Neural crest cell (in vitro differentiated cells): ENCODE measurements at regions not wholly inside any gene's neighbourhood (a gene's known extent, or its start where the extent isn't known, plus 50 kb on each side); places are given as distances from the start of the nearest gene placed in this dataset.
"Not testable (repeated sequence)": the region's sequence is repeated elsewhere in the genome, so short reads cannot be mapped to it uniquely, and the experiment has no call there.

Experiments used
- DNase-seq: peaks from one replicate; pipeline ENCODE4 v3.0.0; 2021; ENCODE audit warnings: low read depth, mixed read lengths, low spot score
- H3K27ac Mint-ChIP-seq: one replicate; pipeline ENCODE4 v1.8.0; 2021; ENCODE audit warnings: mild to moderate bottlenecking, mixed read lengths; ENCODE audit not compliant: unreplicated experiment
- H3K27me3 Mint-ChIP-seq: 2 replicates; pipeline ENCODE4 v1.8.0; 2021; ENCODE audit warnings: low read depth, mild to moderate bottlenecking, mixed read lengths
- H3K36me3 Mint-ChIP-seq: 2 replicates; pipeline ENCODE4 v1.8.0; 2021; ENCODE audit warnings: low read depth, mild to moderate bottlenecking, mixed read lengths
- H3K4me1 Mint-ChIP-seq: 2 replicates; pipeline ENCODE4 v1.8.0; 2021; ENCODE audit warnings: mixed read lengths
- H3K4me3 Mint-ChIP-seq: one replicate; pipeline ENCODE4 v1.8.0; 2021; ENCODE audit warnings: mild to moderate bottlenecking, mixed read lengths
- H3K9me3 Mint-ChIP-seq: 2 replicates; pipeline ENCODE4 v1.8.0; 2021; ENCODE audit warnings: mixed read lengths
- TF ChIP-seq, protein P1 (sequence below): fragments of 200-600 bp; sonication (generic); conservative IDR thresholded peaks from 2 replicates; pipeline ENCODE4 v1.5.0; 2021; ENCODE audit warnings: antibody characterized with exemption, mild to moderate bottlenecking

DNA sequence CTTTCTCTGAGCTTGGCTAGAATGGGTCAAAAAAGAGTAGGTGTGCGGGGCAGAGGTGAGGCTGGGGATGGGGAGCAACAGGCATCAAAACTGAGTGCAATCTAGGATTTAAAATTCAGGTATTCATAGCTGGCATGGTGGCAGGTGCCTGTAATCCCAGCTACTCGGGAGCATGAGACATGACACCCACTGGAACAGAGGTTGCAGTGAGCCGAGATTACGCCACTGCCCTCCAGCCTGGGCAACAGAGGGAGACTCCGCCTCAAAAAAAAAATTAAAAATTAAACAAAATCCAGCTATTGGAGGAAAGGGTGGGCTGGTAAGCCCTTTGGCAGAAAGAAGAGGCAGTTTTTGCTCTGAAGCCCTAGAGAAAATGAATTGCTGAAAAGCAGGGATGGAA, 485.8 kb upstream of the PROK2 start:
- Mint-ChIP-seq H3K4me1 (peaks cover 47% of the 10 kb centered on the region), H3K27me3 (no peaks in the 10 kb centered on the region), H3K36me3 (no peaks in the 10 kb centered on the region), H3K27ac (peak overlapping the region; percentile 64), H3K9me3 (no peaks in the 10 kb centered on the region), H3K4me3 (no peak overlapping the region)
- TF ChIP-seq, protein P1, sequence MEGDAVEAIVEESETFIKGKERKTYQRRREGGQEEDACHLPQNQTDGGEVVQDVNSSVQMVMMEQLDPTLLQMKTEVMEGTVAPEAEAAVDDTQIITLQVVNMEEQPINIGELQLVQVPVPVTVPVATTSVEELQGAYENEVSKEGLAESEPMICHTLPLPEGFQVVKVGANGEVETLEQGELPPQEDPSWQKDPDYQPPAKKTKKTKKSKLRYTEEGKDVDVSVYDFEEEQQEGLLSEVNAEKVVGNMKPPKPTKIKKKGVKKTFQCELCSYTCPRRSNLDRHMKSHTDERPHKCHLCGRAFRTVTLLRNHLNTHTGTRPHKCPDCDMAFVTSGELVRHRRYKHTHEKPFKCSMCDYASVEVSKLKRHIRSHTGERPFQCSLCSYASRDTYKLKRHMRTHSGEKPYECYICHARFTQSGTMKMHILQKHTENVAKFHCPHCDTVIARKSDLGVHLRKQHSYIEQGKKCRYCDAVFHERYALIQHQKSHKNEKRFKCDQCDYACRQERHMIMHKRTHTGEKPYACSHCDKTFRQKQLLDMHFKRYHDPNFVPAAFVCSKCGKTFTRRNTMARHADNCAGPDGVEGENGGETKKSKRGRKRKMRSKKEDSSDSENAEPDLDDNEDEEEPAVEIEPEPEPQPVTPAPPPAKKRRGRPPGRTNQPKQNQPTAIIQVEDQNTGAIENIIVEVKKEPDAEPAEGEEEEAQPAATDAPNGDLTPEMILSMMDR = no peak
- DNase-seq = no peak

DNA sequence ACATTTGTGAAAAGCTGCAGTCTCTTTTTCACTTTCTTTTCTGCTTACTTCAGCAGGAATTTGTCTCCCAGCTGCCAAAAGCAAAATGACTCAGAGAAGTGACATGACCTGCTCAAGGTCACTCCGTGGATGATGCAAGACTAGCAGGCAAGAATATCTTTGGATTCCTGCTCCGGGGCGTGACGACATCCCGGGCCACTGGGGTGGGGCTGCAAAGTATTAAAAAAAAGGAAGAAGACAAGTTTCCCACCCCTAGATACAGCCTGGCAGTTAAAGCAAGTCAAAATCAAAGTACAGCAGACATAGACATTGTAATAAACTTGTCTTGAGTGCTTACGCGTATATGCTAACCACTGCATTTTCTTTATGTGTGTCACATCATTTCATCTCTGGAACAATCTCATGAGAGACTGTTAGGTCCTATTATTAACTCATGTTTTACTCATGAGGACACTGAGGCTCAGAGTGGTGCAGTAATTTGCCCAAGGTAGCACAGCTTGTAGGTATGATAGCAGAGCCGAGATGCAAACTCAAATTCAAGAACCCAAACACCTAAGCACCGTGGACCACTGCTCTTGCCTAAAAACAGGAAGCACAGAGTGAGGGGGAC, 485.2 kb upstream of the PROK2 start:
- no peak for DNase-seq
- H3K36me3 Mint-ChIP-seq = no peaks in the 10 kb centered on the region
- peaks cover 46% of the 10 kb centered on the region for H3K4me1 Mint-ChIP-seq
- H3K4me3 Mint-ChIP-seq = no peak overlapping the region
- H3K9me3 Mint-ChIP-seq = no peaks in the 10 kb centered on the region
- TF ChIP-seq, protein P1 = no peak
- H3K27me3 Mint-ChIP-seq = no peaks in the 10 kb centered on the region
- no peak overlapping the region for H3K27ac Mint-ChIP-seq

DNA sequence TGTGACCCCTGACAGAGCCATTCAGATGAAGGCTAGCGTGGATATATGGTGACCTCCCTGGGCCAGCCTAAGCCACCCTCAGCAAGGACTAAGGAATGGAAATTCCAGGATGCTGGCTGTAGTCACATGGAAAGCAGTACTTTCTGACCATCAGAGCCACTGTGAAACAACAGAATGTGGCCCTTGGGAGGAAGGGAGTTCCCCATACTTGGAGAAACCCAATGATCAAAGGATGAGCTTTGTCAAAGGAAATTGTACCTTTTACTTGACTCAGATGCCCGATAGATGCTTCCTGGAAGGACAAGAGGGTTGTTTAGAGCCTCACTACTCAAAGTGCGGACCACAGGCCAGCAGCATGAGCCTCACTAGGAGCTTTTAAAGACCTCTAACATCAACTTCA, 484.5 kb upstream of the PROK2 start:
- Mint-ChIP-seq H3K27me3 (no peaks in the 10 kb centered on the region), H3K27ac (no peak overlapping the region), H3K4me1 (peaks cover 39% of the 10 kb centered on the region), H3K4me3 (no peak overlapping the region), H3K36me3 (no peaks in the 10 kb centered on the region), H3K9me3 (no peaks in the 10 kb centered on the region)
- DNase-seq = no peak
- TF ChIP-seq, protein P1 = no peak

DNA sequence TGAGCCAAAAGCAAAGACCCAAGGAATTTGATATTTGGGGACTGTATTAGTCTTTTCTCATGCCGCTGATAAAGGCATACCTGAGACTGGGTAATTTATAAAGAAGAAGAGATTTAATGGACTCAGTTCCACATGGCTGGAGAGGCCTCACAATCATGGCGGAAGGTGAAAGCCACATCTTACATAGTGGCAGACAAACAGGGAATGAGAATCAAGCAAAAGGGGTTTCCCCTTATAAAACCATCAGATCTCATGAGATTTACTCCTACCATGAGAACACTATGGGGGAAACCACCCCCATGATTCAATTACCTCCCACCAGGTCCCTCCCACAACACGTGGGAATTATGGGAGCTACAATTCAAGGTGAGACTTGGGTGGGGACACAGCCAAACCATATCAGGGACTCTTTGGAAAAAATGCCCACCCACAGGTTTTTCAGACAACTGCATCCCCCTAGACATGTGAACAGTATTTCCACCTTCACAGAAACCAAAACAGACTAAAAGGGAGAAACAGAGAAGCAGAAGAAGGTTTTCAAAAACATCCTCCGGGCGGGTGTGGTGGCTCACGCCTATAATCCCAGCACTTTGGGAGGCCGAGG, 482.1 kb upstream of the PROK2 start:
- not testable (repeated sequence) for H3K27ac Mint-ChIP-seq, H3K9me3 Mint-ChIP-seq, H3K27me3 Mint-ChIP-seq, H3K36me3 Mint-ChIP-seq, DNase-seq, H3K4me3 Mint-ChIP-seq
- peaks cover 32% of the 10 kb centered on the region for H3K4me1 Mint-ChIP-seq

GRCh38 chr3:72266016-72266370, 481.0 kb upstream of the PROK2 start:
- Mint-ChIP-seq H3K27ac (no peak overlapping the region), H3K4me3 (no peak overlapping the region), H3K4me1 (peaks cover 32% of the 10 kb centered on the region), H3K9me3 (no peaks in the 10 kb centered on the region), H3K27me3 (no peaks in the 10 kb centered on the region), H3K36me3 (no peaks in the 10 kb centered on the region)
- no peak for DNase-seq
- TF ChIP-seq, protein P1 = no peak

DNA sequence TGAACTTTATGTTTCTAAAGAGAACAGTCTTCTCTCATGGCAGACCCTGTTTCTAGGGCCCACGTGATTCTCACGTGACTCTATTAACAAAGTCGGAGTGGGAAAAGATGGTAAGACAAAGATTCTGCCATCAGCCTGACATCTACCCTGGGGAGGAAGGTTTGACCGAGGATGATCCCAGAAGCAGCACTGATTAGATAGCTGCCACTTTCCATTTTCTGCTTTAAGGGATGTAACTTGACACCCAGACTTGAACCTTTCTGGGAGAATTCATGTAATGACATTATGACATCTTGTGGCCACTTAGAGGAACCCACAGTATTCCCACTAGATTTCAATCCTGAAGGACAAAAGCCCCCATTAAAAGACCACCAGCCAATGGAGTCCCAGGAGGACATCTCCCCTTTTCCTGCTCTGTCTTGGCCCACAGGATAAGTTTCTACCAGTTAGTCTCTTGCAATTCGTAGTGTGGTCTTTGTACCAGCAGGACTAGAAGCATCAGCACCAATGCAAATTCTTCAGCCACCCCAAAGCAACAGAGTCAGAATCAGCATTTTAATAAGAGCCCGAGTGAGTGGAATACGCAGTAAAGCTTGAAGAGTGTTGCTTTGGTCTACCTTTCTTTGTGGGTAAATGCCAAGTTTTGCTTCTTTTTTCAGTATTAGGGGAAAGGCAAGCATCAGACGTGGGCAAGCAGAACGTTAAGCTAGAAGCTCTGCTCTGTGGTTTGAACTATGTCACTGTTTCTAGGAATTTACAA, 480.5 kb upstream of the PROK2 start:
- Mint-ChIP-seq H3K4me3 (no peak overlapping the region), H3K27ac (no peak overlapping the region), H3K4me1 (peaks cover 32% of the 10 kb centered on the region), H3K27me3 (peaks cover 1% of the 10 kb centered on the region), H3K36me3 (no peaks in the 10 kb centered on the region), H3K9me3 (no peaks in the 10 kb centered on the region)
- DNase-seq = no peak
- TF ChIP-seq, protein P1 = peak; percentile 37
